ENCODE measurements at regions not wholly inside any gene's neighbourhood (a gene's known extent, or its start where the extent isn't known, plus 50 kb on each side); places are given as distances from the start of the nearest gene placed in this dataset.
"Not testable (repeated sequence)": the region's sequence is repeated elsewhere in the genome, so short reads cannot be mapped to it uniquely, and the experiment has no call there.

DNA sequence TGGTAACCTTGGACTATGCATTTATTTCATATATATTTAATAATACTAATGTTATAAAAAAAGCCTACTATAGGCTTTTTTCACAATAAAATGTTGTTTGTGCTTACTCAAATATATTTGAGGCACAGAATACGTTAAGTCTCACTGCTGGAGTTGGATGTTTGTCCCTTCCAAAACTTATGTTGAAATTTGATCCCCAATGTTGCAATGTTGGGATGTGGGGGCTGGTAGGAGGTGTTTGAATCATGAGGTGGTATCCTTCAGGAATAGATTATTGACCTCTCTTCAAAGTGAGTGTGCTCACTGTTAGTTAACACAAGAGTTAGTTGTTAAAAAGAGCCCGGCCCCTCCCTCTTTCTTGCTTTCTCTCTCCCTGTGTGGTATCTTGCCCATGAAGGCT, 1295.9 kb downstream of the JRKL start:
- no peak overlapping the region for H3K27ac Mint-ChIP-seq
- no peaks in the 10 kb centered on the region for H3K36me3 Mint-ChIP-seq
- CTCF ChIA-PET: no interaction called here
- no peaks in the 10 kb centered on the region for H3K27me3 Mint-ChIP-seq
- peaks cover 12% of the 10 kb centered on the region for H3K9me3 Mint-ChIP-seq (ENCODE audit: low read depth)
- no peak for ATAC-seq
- no peaks in the 10 kb centered on the region for H3K4me1 Mint-ChIP-seq
- H3K4me3 Mint-ChIP-seq: no peak overlapping the region
- DNase-seq: no peak

DNA sequence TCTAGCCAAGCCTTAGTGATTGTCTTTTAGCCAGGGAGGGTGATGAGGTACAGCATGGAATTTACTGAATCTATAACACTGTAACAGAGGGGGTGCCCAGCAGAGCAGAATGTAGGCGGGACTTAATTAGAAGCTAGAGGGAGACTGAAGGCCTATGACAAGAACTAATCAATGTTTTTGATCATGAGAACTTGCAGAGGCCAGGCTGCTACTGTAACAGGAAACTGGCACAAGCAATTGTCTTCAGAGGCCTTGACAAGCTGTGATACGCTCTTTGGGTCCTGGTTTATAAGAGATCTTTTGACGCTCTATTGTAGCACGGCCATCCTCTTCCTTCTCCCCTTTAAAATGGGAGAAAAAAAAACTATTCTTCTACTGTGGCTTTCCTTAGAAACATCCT, 1297.3 kb downstream of the JRKL start:
- Mint-ChIP-seq H3K4me1 (no peaks in the 10 kb centered on the region), H3K27me3 (no peaks in the 10 kb centered on the region), H3K9me3 (ENCODE audit: low read depth) (peaks cover 10% of the 10 kb centered on the region), H3K27ac (no peak overlapping the region), H3K36me3 (no peaks in the 10 kb centered on the region), H3K4me3 (no peak overlapping the region)
- ATAC-seq: no peak
- CTCF ChIA-PET: no interaction called here
- DNase-seq: no peak

DNA sequence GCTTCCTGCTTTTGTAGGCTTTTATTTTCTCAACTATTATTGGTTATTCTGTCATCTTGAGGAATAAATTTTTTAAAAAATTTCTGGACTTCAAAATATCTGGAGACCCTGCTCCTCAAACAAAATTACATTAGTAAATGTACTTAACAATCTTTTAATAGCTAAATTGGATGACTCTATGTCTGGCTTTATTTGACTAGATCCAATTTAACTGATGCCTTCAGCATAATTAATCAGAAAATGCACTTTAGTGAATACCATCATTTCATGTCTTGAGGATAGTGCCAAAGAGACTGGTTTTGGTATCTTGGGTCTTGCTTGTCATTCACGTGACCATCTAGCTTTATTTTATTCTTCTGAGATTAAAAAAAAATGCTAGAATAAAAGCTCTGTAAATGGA, 1301.2 kb downstream of the JRKL start:
- Mint-ChIP-seq H3K27me3 (no peaks in the 10 kb centered on the region), H3K27ac (no peak overlapping the region), H3K36me3 (no peaks in the 10 kb centered on the region), H3K9me3 (ENCODE audit: low read depth) (peaks cover 2% of the 10 kb centered on the region), H3K4me3 (no peak overlapping the region), H3K4me1 (no peaks in the 10 kb centered on the region)
- no peak for DNase-seq
- CTCF ChIA-PET: no interaction called here
- no peak for ATAC-seq

DNA sequence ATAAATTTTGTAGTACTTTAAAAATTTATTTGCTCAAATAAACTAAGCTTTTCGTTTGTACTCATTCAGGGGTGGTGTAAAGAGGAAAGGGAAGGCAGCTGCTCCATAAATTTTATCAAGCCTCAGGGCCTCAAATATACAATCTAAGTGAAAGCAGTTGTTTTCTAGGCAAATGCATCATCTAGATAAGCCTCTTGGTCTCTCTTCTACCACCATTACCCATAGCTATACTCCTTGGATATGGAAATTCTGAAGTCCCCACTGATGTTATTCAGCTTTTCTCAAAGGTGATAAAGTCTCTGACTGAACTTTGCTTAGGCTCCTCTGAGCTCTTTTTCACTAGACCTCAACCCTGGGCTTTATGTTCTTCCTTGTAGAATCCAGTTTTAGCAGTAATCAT, 1313.1 kb downstream of the JRKL start:
- CTCF ChIA-PET: no interaction called here
- no peaks in the 10 kb centered on the region for H3K36me3 Mint-ChIP-seq
- H3K9me3 Mint-ChIP-seq (ENCODE audit: low read depth): no peaks in the 10 kb centered on the region
- ATAC-seq (no peak), DNase-seq (no peak)
- no peak overlapping the region for H3K4me3 Mint-ChIP-seq
- H3K4me1 Mint-ChIP-seq: no peaks in the 10 kb centered on the region
- H3K27me3 Mint-ChIP-seq: no peaks in the 10 kb centered on the region
- H3K27ac Mint-ChIP-seq: no peak overlapping the region

DNA sequence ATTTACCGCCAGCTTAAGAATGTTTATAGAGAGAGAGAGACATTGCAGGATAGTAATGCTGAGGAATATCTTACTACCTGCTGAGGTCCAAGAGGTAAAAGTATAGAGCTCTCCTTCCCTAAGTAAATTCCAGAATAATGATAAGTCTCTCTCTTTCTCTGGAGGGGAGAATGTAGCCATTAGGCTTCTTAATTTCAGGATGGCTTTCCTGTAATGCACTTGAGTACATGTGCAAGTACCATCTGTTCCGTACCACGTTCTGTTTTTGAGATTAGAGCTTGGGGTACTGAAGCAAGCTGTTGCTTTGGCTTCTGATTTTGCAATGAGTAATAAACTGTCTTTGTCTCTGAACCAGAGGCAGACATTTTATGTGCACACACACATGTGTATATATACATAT, 1314.0 kb downstream of the JRKL start:
- no peaks in the 10 kb centered on the region for H3K4me1 Mint-ChIP-seq
- H3K9me3 Mint-ChIP-seq (ENCODE audit: low read depth): no peaks in the 10 kb centered on the region
- no peak overlapping the region for H3K27ac Mint-ChIP-seq
- H3K36me3 Mint-ChIP-seq: no peaks in the 10 kb centered on the region
- H3K4me3 Mint-ChIP-seq: no peak overlapping the region
- H3K27me3 Mint-ChIP-seq: no peaks in the 10 kb centered on the region
- ATAC-seq (no peak), DNase-seq (no peak)
- CTCF ChIA-PET: no interaction called here

DNA sequence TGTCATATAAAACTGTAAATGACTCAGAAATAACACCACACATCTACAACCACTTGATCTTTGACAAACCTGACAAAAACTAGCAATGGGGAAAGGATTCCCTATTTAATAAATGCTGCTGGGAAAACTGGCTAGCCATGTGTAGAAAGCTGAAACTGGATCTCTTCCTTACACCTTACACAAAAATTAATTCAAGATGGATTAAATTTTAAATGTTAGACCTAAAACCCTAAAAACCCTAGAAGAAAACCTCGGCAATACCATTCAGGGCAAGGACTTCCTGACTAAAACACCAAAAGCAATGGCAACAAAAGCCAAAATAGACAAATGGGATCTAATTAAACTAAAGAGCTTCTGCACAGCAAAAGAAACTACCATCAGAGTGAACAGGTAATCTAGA, 1315.3 kb upstream of the CNTN5 start:
- H3K9me3 Mint-ChIP-seq (ENCODE audit: low read depth); H3K27me3 Mint-ChIP-seq; DNase-seq; ATAC-seq; H3K4me1 Mint-ChIP-seq; H3K36me3 Mint-ChIP-seq; CTCF ChIA-PET; H3K27ac Mint-ChIP-seq; H3K4me3 Mint-ChIP-seq: not testable (repeated sequence)

DNA sequence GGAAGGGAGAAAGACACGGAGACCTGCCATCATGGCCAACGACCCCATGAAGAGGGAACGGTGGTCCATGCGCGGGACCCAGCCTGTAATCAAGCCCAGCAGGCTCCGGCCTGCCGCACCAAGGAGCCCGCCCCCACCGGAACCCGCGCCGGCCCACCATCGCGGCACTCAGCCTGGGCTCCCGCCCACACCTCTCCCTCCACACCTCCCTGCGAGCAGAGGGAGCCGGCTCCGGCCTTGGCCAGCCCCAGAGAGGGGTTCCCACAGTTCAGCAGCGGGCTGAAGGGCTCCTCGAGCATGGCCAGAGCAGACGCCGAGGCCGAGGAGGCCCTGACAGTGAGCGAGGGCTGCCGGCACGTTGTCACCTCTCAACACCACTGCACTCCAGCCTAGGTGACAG, 1302.8 kb upstream of the CNTN5 start:
- ATAC-seq (no peak), DNase-seq (no peak)
- H3K4me1 Mint-ChIP-seq: no peaks in the 10 kb centered on the region
- H3K9me3 Mint-ChIP-seq (ENCODE audit: low read depth): peaks cover 6% of the 10 kb centered on the region
- no peaks in the 10 kb centered on the region for H3K27me3 Mint-ChIP-seq
- no peak overlapping the region for H3K27ac Mint-ChIP-seq
- no peaks in the 10 kb centered on the region for H3K36me3 Mint-ChIP-seq
- CTCF ChIA-PET: no interaction called here
- H3K4me3 Mint-ChIP-seq: no peak overlapping the region

DNA sequence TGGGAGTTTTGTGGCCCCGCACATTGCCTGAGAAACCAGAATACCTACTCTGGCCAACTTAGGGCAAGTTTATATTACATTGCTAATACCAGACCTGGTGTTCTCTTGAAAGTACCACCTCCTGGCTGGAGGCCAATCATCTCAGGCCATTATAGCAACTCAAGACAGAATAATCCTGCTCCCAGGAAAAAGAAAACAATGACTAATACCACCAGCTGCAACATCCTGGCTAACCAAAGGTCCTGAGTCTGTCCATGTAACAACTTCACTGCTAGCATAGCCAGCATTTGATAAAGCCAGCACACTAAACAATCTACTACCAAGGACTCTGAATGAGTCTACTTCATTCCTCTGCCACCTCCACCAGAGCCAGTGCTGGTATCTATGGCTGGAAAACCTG, 1298.7 kb upstream of the CNTN5 start:
- Mint-ChIP-seq H3K27me3 (no peaks in the 10 kb centered on the region), H3K4me1 (no peaks in the 10 kb centered on the region), H3K4me3 (no peak overlapping the region), H3K27ac (no peak overlapping the region), H3K36me3 (no peaks in the 10 kb centered on the region), H3K9me3 (ENCODE audit: low read depth) (peaks cover 14% of the 10 kb centered on the region)
- CTCF ChIA-PET: no interaction called here
- DNase-seq (no peak), ATAC-seq (no peak)

DNA sequence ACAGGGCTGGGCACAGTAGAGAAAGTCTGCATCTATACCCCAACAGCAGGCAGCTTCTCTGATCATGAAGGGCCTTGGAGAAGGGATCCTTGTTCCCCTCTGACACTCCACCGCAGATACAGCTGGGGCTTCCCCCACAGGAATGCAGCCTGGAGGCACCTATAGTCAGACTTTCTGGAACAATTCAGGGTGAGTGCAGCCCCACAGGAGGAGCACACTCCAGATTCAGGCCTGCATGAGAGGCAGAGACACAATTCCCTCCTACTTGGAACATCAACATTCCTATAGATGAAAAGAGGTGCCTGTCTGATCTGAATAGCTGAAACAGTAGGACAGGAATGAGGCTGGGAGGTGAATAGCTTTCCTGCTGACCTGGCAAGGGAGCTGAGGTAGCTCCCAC, 1298.0 kb upstream of the CNTN5 start:
- no peaks in the 10 kb centered on the region for H3K27me3 Mint-ChIP-seq
- H3K4me3 Mint-ChIP-seq: no peak overlapping the region
- no peak for DNase-seq
- H3K27ac Mint-ChIP-seq: no peak overlapping the region
- H3K36me3 Mint-ChIP-seq: no peaks in the 10 kb centered on the region
- H3K4me1 Mint-ChIP-seq: no peaks in the 10 kb centered on the region
- CTCF ChIA-PET: no interaction called here
- H3K9me3 Mint-ChIP-seq (ENCODE audit: low read depth): peaks cover 10% of the 10 kb centered on the region
- no peak for ATAC-seq

DNA sequence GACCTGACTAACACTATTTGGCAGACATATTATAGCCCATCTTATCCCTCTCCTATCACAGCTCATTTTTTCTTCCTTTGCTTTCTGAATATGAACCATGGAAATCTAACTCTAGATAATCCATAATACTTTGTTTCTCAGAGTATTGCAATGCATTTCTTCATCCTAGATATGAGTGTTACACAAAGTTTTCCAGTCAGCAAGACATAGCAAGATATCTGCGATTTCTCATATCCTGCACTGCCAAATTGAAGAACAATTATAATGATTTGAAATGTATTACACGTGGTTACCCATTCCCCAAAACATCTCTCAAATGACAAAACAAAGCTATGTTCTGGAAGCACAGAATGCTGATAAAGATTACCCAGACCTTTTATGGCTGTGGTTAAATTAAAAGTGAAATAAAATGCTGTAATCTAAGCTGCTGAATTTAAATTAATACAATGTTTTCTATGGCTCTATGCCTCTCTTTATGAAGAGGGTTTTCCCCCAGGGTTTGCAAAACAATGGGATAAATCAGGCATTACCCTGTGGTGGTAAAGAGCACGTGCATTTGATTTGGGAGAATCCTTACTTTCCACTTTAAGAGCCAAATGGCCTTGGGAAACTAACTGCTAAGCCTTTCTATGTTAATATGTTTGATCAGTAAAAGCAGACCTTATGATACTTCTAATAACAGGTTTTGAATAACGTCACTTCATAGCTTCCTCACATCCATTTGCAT, 1291.0 kb upstream of the CNTN5 start:
- Mint-ChIP-seq H3K9me3 (ENCODE audit: low read depth) (peaks cover 7% of the 10 kb centered on the region), H3K4me3 (no peak overlapping the region), H3K4me1 (no peaks in the 10 kb centered on the region), H3K27ac (no peak overlapping the region), H3K27me3 (no peaks in the 10 kb centered on the region), H3K36me3 (no peaks in the 10 kb centered on the region)
- ATAC-seq (no peak), DNase-seq (no peak)
- CTCF ChIA-PET: no interaction called here

DNA sequence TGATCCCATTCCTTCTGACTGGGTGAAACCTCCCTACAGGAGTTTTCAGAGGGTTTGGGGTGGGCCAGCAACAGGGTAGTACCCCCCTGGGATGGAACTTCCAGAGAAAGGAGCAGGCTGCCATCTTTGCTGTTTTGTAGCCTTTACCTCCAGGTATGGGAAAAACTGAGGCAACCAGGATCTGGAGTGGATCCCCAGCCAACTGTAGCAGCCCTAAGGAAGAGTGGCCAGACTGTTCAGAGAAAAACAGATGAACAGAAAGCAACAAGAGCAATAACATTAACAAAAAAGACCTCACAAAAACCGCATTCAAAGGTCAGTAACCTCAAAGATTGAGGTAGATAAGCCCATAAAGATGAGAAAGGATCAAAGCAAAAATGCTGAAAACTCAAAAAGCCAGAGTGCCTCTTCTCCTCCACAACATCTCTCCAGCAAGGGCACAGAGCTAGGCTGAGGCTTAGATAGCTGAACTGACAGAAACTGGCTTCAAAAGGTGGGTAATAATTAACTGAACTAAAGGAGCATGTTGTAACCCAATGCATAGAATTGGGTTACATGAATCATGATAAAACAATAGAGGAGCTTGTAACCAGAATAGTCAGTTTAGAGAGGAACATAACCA, 1288.6 kb upstream of the CNTN5 start:
- Mint-ChIP-seq H3K27me3 (no peaks in the 10 kb centered on the region), H3K4me3 (no peak overlapping the region), H3K4me1 (no peaks in the 10 kb centered on the region), H3K9me3 (ENCODE audit: low read depth) (peaks cover 2% of the 10 kb centered on the region), H3K36me3 (no peaks in the 10 kb centered on the region), H3K27ac (no peak overlapping the region)
- CTCF ChIA-PET: no interaction called here
- no peak for ATAC-seq
- no peak for DNase-seq

DNA sequence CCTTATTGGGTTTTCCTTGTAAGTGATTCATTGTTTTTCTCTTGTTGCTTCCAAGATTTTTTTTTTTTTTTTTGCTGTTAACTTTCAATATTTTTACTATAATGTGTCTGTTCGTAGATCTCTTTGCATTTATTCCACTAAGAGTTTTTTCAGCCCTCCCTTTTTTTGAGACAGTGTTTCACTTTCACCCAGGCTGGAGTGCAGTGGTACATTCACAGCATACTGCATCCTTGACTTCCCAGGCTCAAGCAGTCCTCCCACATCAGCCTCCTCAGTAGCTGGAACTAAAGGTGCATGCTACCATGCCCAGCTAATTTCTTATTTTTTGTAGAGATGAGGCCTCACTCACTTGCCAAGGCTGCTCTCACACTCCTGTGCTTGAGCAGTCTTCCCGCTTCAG, 1282.0 kb upstream of the CNTN5 start:
- H3K27ac Mint-ChIP-seq: no peak overlapping the region
- no peaks in the 10 kb centered on the region for H3K36me3 Mint-ChIP-seq
- DNase-seq: no peak
- no peak overlapping the region for H3K4me3 Mint-ChIP-seq
- H3K4me1 Mint-ChIP-seq: no peaks in the 10 kb centered on the region
- no peaks in the 10 kb centered on the region for H3K27me3 Mint-ChIP-seq
- peaks cover 10% of the 10 kb centered on the region for H3K9me3 Mint-ChIP-seq (ENCODE audit: low read depth)
- ATAC-seq: no peak
- CTCF ChIA-PET: no interaction called here

DNA sequence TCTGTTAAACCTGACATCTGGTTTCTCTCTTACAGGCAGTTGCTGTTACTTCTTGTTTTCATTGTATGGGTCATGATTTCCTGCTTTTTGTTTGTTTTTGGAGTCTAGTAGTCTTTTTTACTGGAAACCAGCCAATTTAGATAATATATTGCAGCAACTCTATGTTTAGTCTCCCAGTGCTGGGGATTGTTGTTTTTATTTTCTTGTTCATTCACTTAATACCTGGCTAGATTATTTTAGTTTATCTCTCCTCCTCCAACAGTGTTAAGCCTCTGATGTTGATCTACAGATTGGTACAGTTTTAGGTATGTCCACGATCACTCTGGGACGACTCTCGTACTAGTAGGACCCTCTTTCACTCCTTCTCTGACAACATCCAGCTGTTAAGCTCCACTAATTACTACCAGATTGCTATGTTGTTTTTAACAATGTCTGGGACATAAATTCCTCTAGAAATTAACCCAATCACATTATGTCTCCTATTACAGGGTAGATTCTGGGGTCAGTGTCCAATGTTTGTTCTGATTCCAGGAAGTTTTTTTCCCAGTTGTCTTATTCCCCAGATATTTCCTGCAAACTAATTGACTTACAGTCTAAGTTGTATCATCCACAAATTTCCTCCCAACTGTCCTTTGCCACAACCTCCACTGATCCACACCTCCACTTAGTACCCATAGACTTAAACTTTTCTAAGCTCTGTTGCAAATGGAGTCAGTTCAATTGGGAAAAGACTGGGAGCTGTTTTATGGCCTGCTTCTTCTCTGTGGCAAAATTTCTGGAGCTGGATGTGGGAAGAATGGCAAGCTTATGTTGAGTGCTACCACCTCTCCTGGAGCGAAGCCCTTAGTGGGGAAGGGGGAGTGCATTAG, 1280.6 kb upstream of the CNTN5 start:
- Mint-ChIP-seq H3K36me3 (no peaks in the 10 kb centered on the region), H3K27ac (no peak overlapping the region), H3K27me3 (no peaks in the 10 kb centered on the region), H3K9me3 (ENCODE audit: low read depth) (peaks cover 10% of the 10 kb centered on the region), H3K4me3 (no peak overlapping the region), H3K4me1 (no peaks in the 10 kb centered on the region)
- ATAC-seq: no peak
- CTCF ChIA-PET: no interaction called here
- DNase-seq: no peak

DNA sequence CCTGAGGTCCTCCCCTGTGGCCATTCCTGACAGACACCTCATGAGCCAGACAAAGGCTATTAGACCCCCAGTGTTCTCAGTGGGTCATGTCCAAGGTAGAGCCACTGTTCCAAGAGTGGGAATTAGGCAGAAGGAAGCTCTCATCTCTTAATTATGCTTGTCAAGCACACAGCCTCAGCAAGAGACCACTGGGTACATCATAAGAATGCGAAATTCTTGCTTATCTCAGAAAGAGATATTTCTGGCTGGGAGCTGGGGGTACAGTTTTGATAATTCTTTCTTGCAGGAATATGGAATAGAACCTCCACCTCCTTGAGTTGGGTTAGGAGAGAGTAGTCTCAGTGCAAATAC, 1280.0 kb upstream of the CNTN5 start:
- peaks cover 10% of the 10 kb centered on the region for H3K9me3 Mint-ChIP-seq (ENCODE audit: low read depth)
- H3K27ac Mint-ChIP-seq: no peak overlapping the region
- H3K36me3 Mint-ChIP-seq: no peaks in the 10 kb centered on the region
- no peaks in the 10 kb centered on the region for H3K27me3 Mint-ChIP-seq
- no peak for ATAC-seq
- no peak overlapping the region for H3K4me3 Mint-ChIP-seq
- no peaks in the 10 kb centered on the region for H3K4me1 Mint-ChIP-seq
- no peak for DNase-seq
- CTCF ChIA-PET: no interaction called here

All from activated CD8-positive, alpha-beta memory T cell treated with anti-CD3 and anti-CD28 coated beads, Interleukin-2, amount 10 ng/mL, durations not matched to agents 7 days and 5 days (primary cell).